ENCODE measurements at regions not wholly inside any gene's neighbourhood (a gene's known extent, or its start where the extent isn't known, plus 50 kb on each side); places are given as distances from the start of the nearest gene placed in this dataset.
"Not testable (repeated sequence)": the region's sequence is repeated elsewhere in the genome, so short reads cannot be mapped to it uniquely, and the experiment has no call there.

DNA sequence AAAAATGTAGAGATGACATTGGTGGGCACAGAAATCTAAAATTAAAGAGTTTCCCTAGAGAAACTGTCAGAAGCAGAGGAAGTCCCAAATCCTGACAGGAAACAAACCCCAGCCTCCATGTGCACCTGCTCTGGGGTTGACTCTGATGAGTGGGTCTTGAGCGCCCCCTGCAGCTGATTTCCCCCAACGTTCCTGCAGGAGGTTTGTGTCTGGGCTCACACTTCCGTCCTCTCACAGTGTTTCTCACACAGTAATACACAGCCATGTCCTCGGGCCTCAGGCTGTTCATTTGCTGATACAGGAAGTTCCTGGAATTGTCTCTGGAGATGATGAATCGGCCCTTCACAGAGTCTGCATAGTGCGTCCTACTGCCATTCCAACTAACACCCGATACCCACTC, 670.1 kb downstream of the TMEM121 start:
- DNase-seq = not testable (repeated sequence)

DNA sequence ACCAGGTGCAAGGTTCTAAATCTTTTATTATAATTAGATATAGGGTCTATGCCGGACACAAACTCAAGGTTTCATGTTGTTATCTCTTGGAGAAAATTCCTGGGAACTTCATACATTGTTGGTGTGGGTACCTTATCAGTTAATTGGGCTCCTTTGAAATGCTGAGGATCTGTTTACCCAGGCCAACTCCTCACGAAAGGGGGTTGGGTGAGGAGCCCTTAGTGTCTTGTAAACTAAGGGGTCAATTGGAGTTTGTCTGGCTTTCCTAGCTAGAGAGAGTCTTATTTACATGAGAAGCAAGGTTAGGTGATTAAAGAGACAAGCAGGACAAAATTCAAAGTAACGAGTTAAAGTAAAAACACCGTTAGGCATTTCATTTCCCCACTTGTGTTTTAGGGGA, 670.9 kb downstream of the TMEM121 start:
- DNase-seq = not testable (repeated sequence)

DNA sequence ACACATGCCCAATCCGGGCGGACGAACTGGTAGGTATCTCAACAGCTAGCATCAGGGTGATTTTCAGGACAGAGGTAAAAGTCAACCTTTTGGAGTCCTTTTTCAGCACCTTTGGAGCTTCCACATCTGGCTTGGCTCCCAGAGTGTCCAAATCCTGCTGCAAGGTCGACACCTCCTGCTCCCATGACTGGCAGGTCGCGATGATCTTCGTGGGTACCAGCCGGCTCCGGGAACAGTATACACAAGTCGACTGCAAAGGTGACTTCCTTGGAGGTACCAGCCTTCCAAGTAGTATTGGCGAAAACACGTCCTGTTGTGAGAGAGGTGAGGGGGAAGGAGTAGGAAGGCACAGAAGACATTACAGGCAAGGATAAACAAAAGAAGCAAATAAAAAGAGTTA, 672.7 kb downstream of the TMEM121 start:
- no peak for DNase-seq

GRCh38 chr14:106200541-106201315, 674.3 kb downstream of the TMEM121 start:
- DNase-seq = no peak

- DNase-seq = no peak
These were observed 675.0 kb downstream of the TMEM121 start for GRCh38 chr14:106201376-106201775.

DNA sequence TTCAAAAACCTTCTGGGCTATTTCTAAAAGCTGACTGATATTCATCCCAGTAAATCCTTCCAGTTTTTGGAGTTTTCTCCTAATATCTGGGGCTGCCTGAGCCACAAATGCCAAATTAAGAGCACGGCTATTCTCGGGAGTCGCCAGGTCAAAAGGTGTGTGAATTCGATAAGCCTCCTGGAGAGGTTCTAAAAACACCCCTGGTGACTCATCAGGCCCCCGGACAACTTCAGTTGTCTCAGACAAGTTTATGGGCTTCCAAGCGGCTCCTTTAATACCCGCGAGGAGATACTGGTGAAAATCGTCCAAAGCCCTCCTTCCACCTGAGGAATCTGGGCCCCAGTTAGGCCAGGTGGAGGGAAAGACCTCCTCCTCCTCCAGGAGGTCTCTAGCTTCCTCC, 677.1 kb downstream of the TMEM121 start:
- DNase-seq = no peak

DNA sequence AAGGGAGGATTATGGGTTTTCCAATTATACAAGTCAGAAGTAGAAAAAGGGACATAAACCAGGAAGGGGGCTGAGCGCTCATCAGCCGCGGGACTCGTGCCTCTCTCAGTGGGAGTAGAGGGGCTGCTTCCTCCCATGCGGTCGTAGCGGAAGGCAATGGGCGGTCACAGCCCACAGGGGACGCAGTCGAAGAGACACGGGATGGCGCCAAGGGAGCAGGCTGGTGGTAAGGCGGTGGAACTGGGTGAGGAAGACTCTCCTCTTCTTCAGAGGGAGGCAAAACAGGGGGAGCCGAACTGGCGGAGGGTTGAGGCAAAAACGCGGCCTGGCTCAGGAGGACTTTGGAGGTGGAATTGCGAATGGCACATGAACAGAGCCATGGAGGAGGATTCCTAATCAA, 677.7 kb downstream of the TMEM121 start:
- DNase-seq = no peak

GRCh38 chr14:106207316-106207715, 680.9 kb downstream of the TMEM121 start:
- DNase-seq = no peak

- DNase-seq = no peak
These were observed 682.4 kb downstream of the TMEM121 start for GRCh38 chr14:106208794-106209193.

DNA sequence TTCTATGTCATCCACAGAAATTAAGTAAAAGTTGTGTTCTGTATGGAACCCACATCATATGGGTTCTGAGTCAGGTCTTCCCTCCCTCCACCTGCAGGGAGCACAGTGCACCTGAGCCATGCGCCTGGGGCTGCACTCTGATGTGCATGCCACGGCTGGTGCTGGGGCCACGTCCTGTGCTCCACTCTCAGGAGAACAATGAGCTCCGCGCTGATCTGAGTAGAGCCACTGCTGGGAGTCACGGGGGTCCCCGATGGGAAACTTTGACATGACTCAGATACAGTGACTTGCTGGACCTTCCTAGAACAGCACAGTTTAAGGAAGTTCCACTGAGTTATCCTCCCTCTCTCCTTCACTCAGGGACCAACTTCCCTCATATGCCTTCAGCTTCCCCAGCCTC, 683.4 kb downstream of the TMEM121 start:
- DNase-seq = no peak

DNA sequence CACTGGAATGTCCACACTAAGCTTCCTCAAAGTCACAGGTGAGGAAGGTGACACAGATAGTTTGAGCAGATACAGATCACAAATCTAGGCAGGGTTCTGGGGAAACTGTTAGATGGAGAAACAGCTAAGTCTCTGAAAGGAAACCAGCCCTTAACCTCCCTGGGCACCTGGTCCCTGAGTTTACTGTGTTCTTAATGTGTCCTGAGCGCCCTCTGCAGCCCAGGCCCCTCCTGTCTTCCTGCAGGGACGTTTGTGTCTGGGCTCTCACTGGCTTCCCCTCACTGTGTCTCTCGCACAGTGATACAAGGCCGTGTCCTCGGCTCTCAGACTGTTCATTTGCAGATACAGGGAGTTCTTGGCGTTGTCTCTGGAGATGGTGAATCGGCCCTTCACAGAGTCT, 684.3 kb downstream of the TMEM121 start:
- no peak for DNase-seq

DNA sequence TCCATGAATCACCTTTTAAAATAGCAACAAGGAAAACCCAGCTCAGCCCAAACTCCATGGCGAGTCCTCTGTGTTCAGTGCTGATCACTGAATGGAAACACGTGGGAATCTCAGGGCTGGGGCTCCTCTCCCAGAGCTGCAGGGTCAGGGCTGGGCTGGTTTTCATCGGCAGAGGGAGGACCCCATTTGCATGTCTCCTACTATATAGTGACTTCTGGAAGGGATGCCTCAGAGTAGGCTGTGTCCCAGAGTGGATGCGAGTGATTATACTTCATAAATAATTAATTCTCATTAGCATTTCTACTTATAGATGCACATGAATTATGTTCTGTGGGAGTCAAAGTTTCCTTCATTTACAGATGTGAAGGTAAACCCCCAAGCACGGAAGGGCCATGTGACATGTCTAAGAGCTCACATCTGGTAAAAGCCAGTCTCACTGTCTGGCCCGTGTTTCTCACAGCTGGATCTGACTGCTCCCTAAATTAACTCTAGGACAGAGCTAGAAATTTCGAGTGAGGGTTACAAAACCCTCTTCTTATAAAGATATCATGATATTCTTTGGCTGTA, 685.0 kb downstream of the TMEM121 start:
- DNase-seq = no peak

DNA sequence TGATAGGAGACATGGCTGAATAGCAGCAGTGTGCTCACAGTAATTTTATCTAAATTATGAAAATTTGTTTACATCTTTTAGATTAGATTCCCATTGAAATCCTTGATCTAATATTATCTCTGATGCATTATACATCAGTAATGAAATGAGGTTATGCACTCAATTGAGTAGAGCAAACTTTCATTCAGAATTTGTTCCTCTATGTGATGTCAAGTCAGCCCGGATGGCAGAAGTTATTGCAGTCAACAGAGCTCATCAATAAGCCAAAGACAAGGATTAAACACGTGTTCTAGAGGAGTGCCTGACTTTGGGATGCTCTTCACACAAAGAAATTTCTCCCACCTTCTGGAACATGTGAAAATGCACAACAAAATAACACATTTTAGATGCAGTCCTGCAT, 688.8 kb downstream of the TMEM121 start:
- DNase-seq = no peak

DNA sequence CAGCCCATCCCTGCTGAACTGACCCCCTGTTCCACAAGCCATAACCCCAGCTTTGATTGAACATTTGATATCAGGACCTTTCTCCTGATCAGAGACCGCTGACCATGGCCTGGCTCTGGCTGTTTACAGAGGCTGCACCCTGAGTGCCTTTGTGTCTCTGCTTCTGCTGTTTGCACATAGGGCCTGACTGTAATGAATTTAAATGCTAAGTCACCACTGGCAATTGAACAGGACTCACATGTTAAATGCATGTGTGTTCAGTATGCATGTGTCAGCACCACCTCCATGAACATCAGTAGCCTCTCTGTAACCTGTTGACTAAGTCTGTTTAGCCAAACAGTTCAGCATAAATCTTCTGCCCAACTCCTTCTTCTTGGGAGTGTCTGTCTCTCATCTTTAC, 690.3 kb downstream of the TMEM121 start:
- no peak for DNase-seq

- DNase-seq = no peak
These were observed 691.8 kb downstream of the TMEM121 start for GRCh38 chr14:106218174-106218573.

GRCh38 chr14:106222311-106222710, 695.9 kb downstream of the TMEM121 start:
- no peak for DNase-seq

DNA sequence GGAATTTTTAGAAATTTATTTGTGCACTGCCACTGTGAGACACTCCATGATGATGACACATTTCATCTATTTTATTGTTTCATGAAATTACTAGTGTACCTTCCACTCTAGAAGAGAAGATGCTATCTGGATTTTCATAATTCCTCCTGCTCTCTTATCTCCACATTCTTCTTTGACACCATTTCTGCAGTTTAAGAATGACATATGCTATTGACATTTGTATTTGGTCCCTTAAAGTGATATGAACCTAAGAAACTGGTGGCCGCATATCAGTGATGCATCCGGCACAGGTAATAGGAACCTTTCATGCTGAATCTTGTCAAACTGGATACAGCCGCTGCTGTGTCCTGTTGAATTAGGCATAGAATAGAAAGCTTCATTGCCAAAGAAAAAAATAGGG, 696.3 kb downstream of the TMEM121 start:
- no peak for DNase-seq

- no peak for DNase-seq
These were observed 701.4 kb downstream of the TMEM121 start for GRCh38 chr14:106227793-106228192.

- no peak for DNase-seq
These were observed 702.3 kb downstream of the TMEM121 start for GRCh38 chr14:106228541-106229158.

- no peak for DNase-seq
These were observed 703.7 kb downstream of the TMEM121 start for GRCh38 chr14:106230071-106230470.

GRCh38 chr14:106233191-106233590, 706.8 kb downstream of the TMEM121 start:
- DNase-seq = not testable (repeated sequence)

DNA sequence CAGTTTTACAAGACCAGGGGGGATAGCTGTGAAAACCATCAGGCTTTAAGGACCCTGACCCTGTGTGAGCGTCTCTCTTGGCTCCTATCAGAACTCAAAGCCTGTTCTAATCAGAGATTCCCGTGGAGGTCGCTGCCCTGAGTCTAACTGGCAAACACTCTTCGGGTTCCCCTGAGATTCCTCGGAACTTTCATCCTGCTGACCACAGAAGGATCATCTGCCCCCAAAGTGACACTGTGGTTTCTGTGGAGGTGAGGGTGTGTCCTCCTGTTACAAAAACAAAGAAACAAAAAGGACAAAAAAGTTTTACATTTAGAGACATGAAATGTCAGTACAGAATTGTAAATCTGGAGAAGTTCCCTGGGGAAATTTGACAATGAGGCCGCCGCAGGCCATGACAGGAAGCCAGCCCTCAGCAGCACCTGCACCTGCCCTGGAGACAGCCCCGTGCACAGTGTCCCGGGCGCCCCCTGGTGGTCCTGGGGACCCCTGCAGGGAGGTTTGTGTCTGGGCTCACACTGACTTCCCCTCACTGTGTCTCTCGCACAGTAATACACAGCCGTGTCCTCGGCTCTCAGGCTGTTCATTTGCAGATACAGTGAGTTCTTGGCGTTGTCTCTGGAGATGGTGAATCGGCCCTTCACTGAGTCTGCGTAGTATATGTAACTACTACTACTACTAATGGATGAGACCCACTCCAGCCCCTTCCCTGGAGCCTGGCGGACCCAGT, 708.3 kb downstream of the TMEM121 start:
- DNase-seq = not testable (repeated sequence)

- DNase-seq = no peak
These were observed 709.2 kb downstream of the TMEM121 start for GRCh38 chr14:106235356-106236159.
